H1 (cell line): ENCODE measurements at regions not wholly inside any gene's neighbourhood (a gene's known extent, or its start where the extent isn't known, plus 50 kb on each side); places are given as distances from the start of the nearest gene placed in this dataset.

ENCODE experiments used
- CTCF ChIA-PET: fragments of 300-600 bp; sonication (Branson Sonifier 250); formaldehyde crosslinking; loops from one replicate; lab custom pipeline; 2021; ENCODE audit not compliant: partially characterized antibody; lab: Charles Lee
- POLR2A ChIA-PET: fragments of 300-600 bp; sonication (Branson Sonifier 250); formaldehyde crosslinking; loops from one replicate; lab custom pipeline; 2021; ENCODE audit warnings: inconsistent platforms; ENCODE audit not compliant: partially characterized antibody; lab: Charles Lee
- DNase-seq, 2 experiments: peaks; one replicate each; pipeline versions ENCODE4 v3.0.0 to v3.0.0-alpha.2; 2010 to 2022; ENCODE audit warnings: low spot score in 2 of 2, low read depth in 1 of 2, mixed read lengths in 1 of 2
- FAIRE-seq: peaks from 2 replicates; lab custom pipeline; 2011; peaks lifted over from hg19 to GRCh38; lab: Jason Lieb, UNC
- H2AFZ ChIP-seq: 2 replicates; pipeline ENCODE4 v1.8.1; 2012; ENCODE audit warnings: low read length, inconsistent platforms
- H2AK5ac ChIP-seq: 2 replicates; pipeline ENCODE4 v1.6.1; 2013; ENCODE audit warnings: low read depth, low read length
- H2BK120ac ChIP-seq: replicated peaks from 2 replicates; pipeline ENCODE3; 2013; ENCODE audit warnings: low read depth, low read length, inconsistent platforms
- H2BK12ac ChIP-seq: 2 replicates; pipeline ENCODE4 v1.6.1; 2013; ENCODE audit warnings: low read depth, low read length
- H2BK15ac ChIP-seq: 2 replicates; pipeline ENCODE4 v1.6.1; 2013; ENCODE audit warnings: low read length
- H2BK20ac ChIP-seq: 2 replicates; pipeline ENCODE4 v1.6.1; 2013; ENCODE audit warnings: low read length
- H2BK5ac ChIP-seq: 2 replicates; pipeline ENCODE4 v1.6.1; 2013; ENCODE audit warnings: low read depth, low read length
- H3K14ac ChIP-seq: 2 replicates; pipeline ENCODE4 v1.6.1; 2013; ENCODE audit warnings: inconsistent platforms; ENCODE audit not compliant: insufficient read length
- H3K18ac ChIP-seq: 2 replicates; pipeline ENCODE4 v1.6.1; 2013; ENCODE audit warnings: low read length; ENCODE audit errors: extremely low read depth
- H3K23ac ChIP-seq: 2 replicates; pipeline ENCODE4 v1.6.1; 2013; ENCODE audit warnings: inconsistent platforms; ENCODE audit not compliant: insufficient read length
- H3K23me2 ChIP-seq: 2 replicates; pipeline ENCODE4 v1.6.1; 2013; ENCODE audit warnings: low read depth, low read length
- H3K27ac ChIP-seq: 2 replicates; pipeline ENCODE4 v1.6.1; 2011; ENCODE audit warnings: low read depth, low read length, inconsistent platforms
- H3K27me3 ChIP-seq, 4 experiments: replicated peaks in 1 of 4; 1 replicate in 1 of 4; 2 replicates in 3 of 4; pipeline versions ENCODE4 v1.6.1 to v1.8.1; 2011 to 2013; ENCODE audit warnings: low read length in 3 of 4, mild to moderate bottlenecking in 3 of 4, inconsistent platforms in 2 of 4, mixed read lengths in 2 of 4, moderate library complexity in 1 of 4; ENCODE audit not compliant: control insufficient read depth in 3 of 4, insufficient read depth in 3 of 4; ENCODE audit errors: extremely low read depth in 1 of 4
- H3K36me3 ChIP-seq, 4 experiments: 2 replicates each; pipeline versions ENCODE4 v1.6.1 to v1.8.1; 2011 to 2013; ENCODE audit warnings: mild to moderate bottlenecking in 4 of 4, low read length in 3 of 4, moderate library complexity in 2 of 4, control low read depth in 1 of 4, inconsistent platforms in 1 of 4; ENCODE audit not compliant: insufficient read depth in 4 of 4, control insufficient read depth in 2 of 4
- H3K4ac ChIP-seq: replicated peaks from 2 replicates; pipeline ENCODE3; 2013; ENCODE audit warnings: low read length, low read depth, mixed read lengths, inconsistent platforms; ENCODE audit not compliant: insufficient read length
- H3K4me1 ChIP-seq, 4 experiments: replicated peaks in 1 of 4; 1 replicate in 1 of 4; 2 replicates in 3 of 4; pipeline versions ENCODE4 v1.6.1 to v1.8.1; 2011 to 2013; ENCODE audit warnings: low read length in 3 of 4, inconsistent platforms in 2 of 4, mixed read lengths in 1 of 4; ENCODE audit not compliant: insufficient read depth in 4 of 4, control insufficient read depth in 3 of 4
- H3K4me2 ChIP-seq, 2 experiments: 2 replicates each; pipeline versions ENCODE4 v1.6.1 to v1.8.1; 2011 to 2013; ENCODE audit warnings: low read depth in 2 of 2, low read length in 2 of 2, control low read depth in 1 of 2, inconsistent platforms in 1 of 2, mild to moderate bottlenecking in 1 of 2; ENCODE audit not compliant: insufficient read depth in 1 of 2
- H3K4me3 ChIP-seq, 4 experiments: fragments of 200-600, 300-600 bp in 1 of 4; sonication (generic), shearing (Covaris generic), sonication (Bioruptor Twin) in 1 of 4; 2 replicates each; pipeline versions ENCODE4 v1.5.1 to v1.8.1; 2011 to 2016; ENCODE audit warnings: low read length in 4 of 4, low read depth in 3 of 4, control low read depth in 2 of 4, inconsistent platforms in 2 of 4, mild to moderate bottlenecking in 2 of 4, mixed read lengths in 1 of 4, moderate library complexity in 1 of 4; ENCODE audit not compliant: insufficient read depth in 2 of 4; ENCODE audit errors: extremely low read depth in 1 of 4
- H3K56ac ChIP-seq: replicated peaks from 2 replicates; pipeline ENCODE3; 2013; ENCODE audit warnings: low read depth, mild to moderate bottlenecking, mixed read lengths, low read length, inconsistent platforms; ENCODE audit not compliant: insufficient read length
- H3K79me1 ChIP-seq: 2 replicates; pipeline ENCODE4 v1.6.1; 2013; ENCODE audit warnings: low read depth, low read length, control low read depth
- H3K79me2 ChIP-seq, 2 experiments: 2 replicates each; pipeline versions ENCODE4 v1.6.1 to v1.8.1; 2012 to 2013; ENCODE audit warnings: low read length in 2 of 2, mild to moderate bottlenecking in 2 of 2, inconsistent platforms in 1 of 2; ENCODE audit not compliant: insufficient read depth in 2 of 2, control insufficient read depth in 1 of 2
- H3K9ac ChIP-seq, 4 experiments: replicated peaks in 1 of 4; 1 replicate in 1 of 4; 2 replicates in 3 of 4; pipeline versions ENCODE4 v1.6.1 to v1.8.1; 2011 to 2013; ENCODE audit warnings: low read depth in 3 of 4, low read length in 3 of 4, control low read depth in 2 of 4, mild to moderate bottlenecking in 2 of 4, moderate library complexity in 2 of 4, inconsistent platforms in 1 of 4; ENCODE audit errors: extremely low read depth in 1 of 4
- H3K9me3 ChIP-seq, 2 experiments: 2 replicates each; pipeline versions ENCODE4 v1.6.1 to v1.8.1; 2012 to 2013; ENCODE audit warnings: mild to moderate bottlenecking in 2 of 2, moderate library complexity in 2 of 2, control low read depth in 1 of 2, inconsistent platforms in 1 of 2, low read depth in 1 of 2, low read length in 1 of 2, mixed read lengths in 1 of 2; ENCODE audit not compliant: insufficient read depth in 2 of 2
- H4K20me1 ChIP-seq, 2 experiments: replicated peaks in 1 of 2; 2 replicates each; pipeline versions ENCODE3 to v1.8.1; 2011 to 2013; ENCODE audit warnings: inconsistent platforms in 2 of 2, low read length in 2 of 2, mild to moderate bottlenecking in 1 of 2; ENCODE audit not compliant: insufficient read depth in 2 of 2, control insufficient read depth in 1 of 2
- H4K5ac ChIP-seq: 2 replicates; pipeline ENCODE4 v1.6.1; 2013; ENCODE audit warnings: low read length, low read depth, mixed read lengths, inconsistent platforms; ENCODE audit not compliant: insufficient read length
- H4K8ac ChIP-seq: 2 replicates; pipeline ENCODE4 v1.8.0; 2013; ENCODE audit warnings: mild to moderate bottlenecking, moderate library complexity, low read length, inconsistent platforms; ENCODE audit not compliant: insufficient read depth; ENCODE audit errors: extremely low read depth
- H4K91ac ChIP-seq: replicated peaks from 2 replicates; pipeline ENCODE3; 2013; ENCODE audit warnings: low read length, mixed read lengths, inconsistent platforms; ENCODE audit not compliant: insufficient read length
- ATF2 ChIP-seq: IDR thresholded peaks from 2 replicates; pipeline ENCODE4 v1.6.1; 2012; ENCODE audit warnings: low read length, inconsistent platforms
- CEBPB ChIP-seq: IDR thresholded peaks from 2 replicates; pipeline ENCODE4 v1.6.1; 2012; ENCODE audit warnings: low read depth, low read length
- CHD1 ChIP-seq: IDR thresholded peaks from 2 replicates; pipeline ENCODE4 v1.6.1; 2012; ENCODE audit warnings: low read depth, low read length, improper control_type of control experiment
- EP300 ChIP-seq, 2 experiments: IDR thresholded peaks; 1 replicate in 1 of 2; 2 replicates in 1 of 2; pipeline ENCODE4 v1.6.1; 2011 to 2012; ENCODE audit warnings: low read depth in 2 of 2, low read length in 2 of 2, mild to moderate bottlenecking in 2 of 2, borderline replicate concordance in 1 of 2, inconsistent platforms in 1 of 2, moderate library complexity in 1 of 2
- FOSL1 ChIP-seq: IDR thresholded peaks from 2 replicates; pipeline ENCODE4 v1.6.1; 2011; ENCODE audit warnings: mild to moderate bottlenecking, low read depth, low read length, moderate library complexity; ENCODE audit not compliant: insufficient read depth
- GABPA ChIP-seq: IDR thresholded peaks from 2 replicates; pipeline ENCODE4 v1.6.1; 2011; ENCODE audit warnings: mild to moderate bottlenecking, low read length, moderate library complexity, borderline replicate concordance; ENCODE audit not compliant: insufficient read depth
- KDM4A ChIP-seq: IDR thresholded peaks from one replicate; pipeline ENCODE4 v1.7.1; 2012; ENCODE audit warnings: low read depth, mild to moderate bottlenecking, moderate library complexity, low read length, inconsistent platforms; ENCODE audit not compliant: severe bottlenecking
- NRF1 ChIP-seq: IDR thresholded peaks from 2 replicates; pipeline ENCODE4 v1.6.1; 2011; ENCODE audit warnings: mild to moderate bottlenecking, low read depth, low read length, improper control_type of control experiment
- POLR2AphosphoS5 ChIP-seq: IDR thresholded peaks from 2 replicates; pipeline ENCODE4 v1.6.1; 2011; ENCODE audit warnings: low read depth, low read length
- RFX5 ChIP-seq: IDR thresholded peaks from 2 replicates; pipeline ENCODE4 v1.6.1; 2011; ENCODE audit warnings: low read depth, low read length, improper control_type of control experiment, borderline replicate concordance
- RXRA ChIP-seq: IDR thresholded peaks from 2 replicates; pipeline ENCODE4 v1.6.1; 2011; ENCODE audit warnings: low read depth, mild to moderate bottlenecking, low read length, moderate library complexity; ENCODE audit not compliant: insufficient read depth
- WGBS, 2 experiments: shearing (Covaris generic) in 1 of 2; methylation state at CpG; one replicate each; pipeline versions ENCODE4 v1.1.6 to v1.1.7; 2013 to 2015; ENCODE audit warnings: low lambda C conversion rate in 2 of 2, mixed read lengths in 2 of 2, inconsistent platforms in 1 of 2, low coverage in 1 of 2, missing lambda C conversion rate in 1 of 2; ENCODE audit not compliant: insufficient replicate concordance in 2 of 2, insufficient coverage in 1 of 2, insufficient read length in 1 of 2; ENCODE audit errors: extremely low coverage in 1 of 2, missing lambda C conversion rate in 1 of 2; 5-methylcytosine and 5-hydroxymethylcytosine counted together
- TF ChIP-seq, protein P1 (sequence below): IDR thresholded peaks from 2 replicates; pipeline ENCODE4 v1.6.1; 2012; ENCODE audit warnings: inconsistent platforms

DNA sequence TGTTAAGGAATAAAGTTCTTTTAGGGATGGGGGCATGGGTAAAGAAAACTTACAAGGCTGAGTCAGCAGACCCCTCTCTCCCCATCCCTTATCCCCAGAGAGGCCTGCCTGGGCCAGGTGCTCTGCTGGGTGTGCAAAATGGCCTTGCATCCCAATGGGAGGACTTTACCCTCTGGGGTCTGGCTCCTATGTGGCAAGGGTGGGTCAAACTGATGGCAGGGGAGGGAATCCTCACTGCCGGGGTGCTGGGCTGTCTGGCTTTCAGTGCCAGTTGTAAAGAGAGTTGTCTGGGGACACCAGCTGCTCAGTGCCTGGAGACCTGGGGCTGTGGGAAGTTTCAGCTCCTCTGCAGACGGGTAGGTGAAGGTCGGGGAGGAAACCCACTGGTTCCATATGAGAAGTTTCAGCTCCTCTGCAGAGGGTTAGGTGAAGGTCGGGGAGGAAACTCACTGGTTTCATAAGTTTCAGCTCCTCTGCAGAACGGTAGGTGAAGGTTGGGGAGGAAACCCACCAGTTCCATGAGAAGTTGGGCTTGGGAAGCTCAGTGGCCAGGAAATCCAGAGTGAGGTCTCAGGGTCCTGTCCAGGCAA, 127.2 kb upstream of the PODXL start:
- Histone ChIP-seq H3K27me3 (no peaks in the 10 kb centered on the region; a peak in 1 of 7 replicates), H4K20me1 (no peaks in the 10 kb centered on the region), H4K8ac (no peak overlapping the region), H3K79me1 (no peaks in the 10 kb centered on the region), H3K4me1 (no peaks in the 10 kb centered on the region), H4K5ac (no peak overlapping the region), H3K27ac (no peak overlapping the region), H3K9ac (no peak overlapping the region), H2AK5ac (no peak overlapping the region), H2AFZ (no peak overlapping the region), H3K79me2 (no peaks in the 10 kb centered on the region), H4K91ac (no peak overlapping the region), H3K23me2 (peaks cover 2% of the 10 kb centered on the region; the same call in 1 of the 2 replicates), H2BK120ac (no peak overlapping the region), H3K23ac (no peak overlapping the region), H3K14ac (no peak overlapping the region), H3K18ac (no peak overlapping the region; the same call in 1 of the 2 replicates), H3K4ac (no peak overlapping the region), H3K36me3 (no peaks in the 10 kb centered on the region), H2BK5ac (no peak overlapping the region), H3K56ac (no peak overlapping the region), H2BK20ac (no peak overlapping the region), H2BK15ac (no peak overlapping the region), H3K9me3 (no peaks in the 10 kb centered on the region), H3K4me2 (no peak overlapping the region), H2BK12ac (no peak overlapping the region), H3K4me3 (no peak overlapping the region)
- POLR2A ChIA-PET: no interaction called here
- no peak for FAIRE-seq
- WGBS, 2 experiments: 100% methylated on average over 5 of the region's 5 CpGs; no CpG with 5 or more reads in 1 of the 2 experiments
- CTCF ChIA-PET: interaction anchor here (0.9 kb wide), 1 partner anchor 14 kb away, joined by 3 read pairs; no protein-coding TSS in a partner anchor
- DNase-seq: no peak
- TF ChIP-seq EP300 (IDR thresholded peaks at IDR 0.05; ENCODE audit: borderline replicate concordance in 1 of 2, low read depth in 2 of 2, low read length in 2 of 2): no peak
- no peak for TF ChIP-seq RXRA
- TF ChIP-seq CEBPB: no peak
- TF ChIP-seq KDM4A: no peak
- TF ChIP-seq CHD1: no peak
- TF ChIP-seq RFX5: no peak
- no peak for TF ChIP-seq GABPA
- no peak for TF ChIP-seq FOSL1
- TF ChIP-seq ATF2: no peak
- no peak for TF ChIP-seq NRF1
- TF ChIP-seq POLR2AphosphoS5: no peak
- TF ChIP-seq, protein P1, sequence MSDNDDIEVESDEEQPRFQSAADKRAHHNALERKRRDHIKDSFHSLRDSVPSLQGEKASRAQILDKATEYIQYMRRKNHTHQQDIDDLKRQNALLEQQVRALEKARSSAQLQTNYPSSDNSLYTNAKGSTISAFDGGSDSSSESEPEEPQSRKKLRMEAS: no peak
